ENCODE measurements at regions not wholly inside any gene's neighbourhood (a gene's known extent, or its start where the extent isn't known, plus 50 kb on each side); places are given as distances from the start of the nearest gene placed in this dataset.

DNA sequence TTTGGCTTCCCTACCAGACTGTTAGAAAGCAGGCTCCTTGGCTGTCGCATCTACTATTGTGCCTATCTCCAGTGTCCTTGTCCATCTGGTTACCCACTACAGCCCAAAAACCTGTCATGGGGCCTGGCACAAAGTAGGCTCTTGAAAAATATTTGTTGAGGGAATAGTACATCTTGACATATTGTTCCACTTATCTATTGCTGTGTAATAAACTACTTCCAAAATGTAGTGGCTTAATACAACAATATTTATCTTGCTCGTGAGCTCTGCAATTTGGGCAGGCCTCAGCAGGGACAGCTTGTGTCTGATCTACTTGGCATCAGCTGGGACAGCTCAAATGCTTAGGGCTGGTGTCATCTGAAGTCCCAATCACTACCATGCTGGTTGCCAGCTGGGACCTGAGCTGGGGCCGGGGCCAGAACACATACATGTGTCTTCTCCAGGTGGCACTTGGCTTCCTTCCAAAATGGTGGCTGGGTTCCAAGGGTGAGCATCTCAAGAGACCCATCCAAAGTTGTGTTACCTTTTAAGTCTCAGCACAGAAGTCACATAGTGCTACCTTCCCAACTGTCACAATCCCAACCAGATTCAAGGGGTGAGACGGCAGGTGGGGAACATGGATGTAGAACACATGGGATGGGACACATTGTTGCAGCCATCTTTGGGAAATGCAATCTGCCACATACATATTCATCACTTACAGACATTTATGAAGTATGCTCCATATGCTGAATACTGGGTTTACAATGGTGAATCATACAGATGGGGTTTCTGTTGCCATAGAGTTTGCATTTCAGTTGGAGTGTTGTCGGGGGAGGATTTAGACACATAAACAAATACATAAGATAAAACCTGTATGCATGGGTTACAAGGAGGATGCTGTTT is 134.2 kb downstream of the FOXI3 start:
- TF ChIP-seq POLR2AphosphoS5 (IDR thresholded peaks at IDR 0.05; ENCODE audit: borderline replicate concordance, low read depth, low read length) (no peak), EZH2 (IDR thresholded peaks at IDR 0.05) (no peak), FOXP2 (optimal IDR thresholded peaks at IDR 0.05; ENCODE audit: control extremely low read depth, extremely low read length, insufficient read depth) (no peak)

All from SK-N-MC (cell line).